ENCODE measurements at regions not wholly inside any gene's neighbourhood (a gene's known extent, or its start where the extent isn't known, plus 50 kb on each side); places are given as distances from the start of the nearest gene placed in this dataset.

DNA sequence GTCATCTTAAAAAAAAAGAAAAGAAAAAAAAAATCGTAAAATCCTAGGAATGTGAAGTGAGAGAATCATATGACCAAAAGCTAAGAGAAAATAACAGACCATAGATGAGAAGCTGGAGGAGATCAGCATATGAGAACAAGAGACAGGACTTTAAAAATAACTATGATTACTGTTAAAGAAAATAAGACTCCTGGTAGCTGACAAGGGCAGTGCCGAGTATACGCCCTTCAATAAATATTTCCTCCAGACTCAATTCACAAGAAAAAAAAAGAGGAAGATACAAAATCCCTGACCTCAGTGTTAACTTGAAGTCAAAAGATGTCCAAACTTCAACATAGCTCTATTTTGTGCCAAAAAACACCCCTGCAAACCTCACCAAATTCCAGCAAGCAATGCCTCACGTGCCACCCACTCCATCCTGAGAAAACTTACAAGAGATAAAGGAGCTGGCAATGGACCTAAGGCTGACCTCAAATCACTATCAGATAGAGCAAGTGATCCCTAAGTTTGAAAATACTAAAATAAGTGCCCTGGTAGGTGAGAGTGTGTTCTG is 817.2 kb downstream of the SOCS6 start:
- H3K9ac ChIP-seq (ENCODE audit: low read depth, low read length) = no peak overlapping the region
- no peak overlapping the region for H3K4me3 ChIP-seq (ENCODE audit: low read depth in 1 of 2, low read length in 2 of 2)
- H4K20me1 ChIP-seq (ENCODE audit: insufficient read depth, low read length) = no peaks in the 10 kb centered on the region
- no peaks in the 10 kb centered on the region for H3K79me2 ChIP-seq (ENCODE audit: insufficient read depth, low read length)
- H3K4me2 ChIP-seq (ENCODE audit: insufficient read depth, low read length) = no peak overlapping the region
- H3K27ac ChIP-seq (ENCODE audit: low read length) = no peak overlapping the region
- no peaks in the 10 kb centered on the region for H3K4me1 ChIP-seq (ENCODE audit: insufficient read depth, low read length)
- ATAC-seq (ENCODE audit: insufficient read depth, low read depth) = no peak
- H2AFZ ChIP-seq (ENCODE audit: low read depth, low read length) = no peak overlapping the region
- no peaks in the 10 kb centered on the region for H3K27me3 ChIP-seq (ENCODE audit: insufficient read depth, low read length, poor library complexity)
- H3K9me3 ChIP-seq (ENCODE audit: insufficient read depth, low read length, severe bottlenecking) = no peaks in the 10 kb centered on the region
- no peak for DNase-seq
- no peak for TF ChIP-seq CTCF (IDR thresholded peaks at IDR 0.05; ENCODE audit: borderline replicate concordance, extremely low read depth, low read length, poor library complexity, severe bottlenecking)
- no peak for TF ChIP-seq EZH2 (IDR thresholded peaks at IDR 0.05; ENCODE audit: borderline replicate concordance, low read depth, low read length, severe bottlenecking)
- H3K36me3 ChIP-seq (ENCODE audit: insufficient read depth, low read length) = no peaks in the 10 kb centered on the region

- no peaks in the 10 kb centered on the region for H4K20me1 ChIP-seq (ENCODE audit: insufficient read depth, low read length)
- no peak overlapping the region for H3K4me3 ChIP-seq (ENCODE audit: low read depth in 1 of 2, low read length in 2 of 2)
- no peaks in the 10 kb centered on the region for H3K36me3 ChIP-seq (ENCODE audit: insufficient read depth, low read length)
- no peaks in the 10 kb centered on the region for H3K27me3 ChIP-seq (ENCODE audit: insufficient read depth, low read length, poor library complexity)
- TF ChIP-seq CTCF (IDR thresholded peaks at IDR 0.05; ENCODE audit: borderline replicate concordance, extremely low read depth, low read length, poor library complexity, severe bottlenecking) = no peak
- no peaks in the 10 kb centered on the region for H3K79me2 ChIP-seq (ENCODE audit: insufficient read depth, low read length)
- no peak overlapping the region for H3K27ac ChIP-seq (ENCODE audit: low read length)
- ATAC-seq (ENCODE audit: insufficient read depth, low read depth) (no peak), DNase-seq (no peak)
- H3K4me1 ChIP-seq (ENCODE audit: insufficient read depth, low read length) = no peaks in the 10 kb centered on the region
- no peak overlapping the region for H2AFZ ChIP-seq (ENCODE audit: low read depth, low read length)
- H3K9ac ChIP-seq (ENCODE audit: low read depth, low read length) = no peak overlapping the region
- no peak overlapping the region for H3K4me2 ChIP-seq (ENCODE audit: insufficient read depth, low read length)
- H3K9me3 ChIP-seq (ENCODE audit: insufficient read depth, low read length, severe bottlenecking) = no peaks in the 10 kb centered on the region
These were observed 816.4 kb downstream of the SOCS6 start for GRCh38 chr18:71105078-71105819.

GRCh38 chr18:71079606-71080005 is 790.8 kb downstream of the SOCS6 start:
- H3K4me1 ChIP-seq (ENCODE audit: insufficient read depth, low read length) = no peaks in the 10 kb centered on the region
- no peak overlapping the region for H3K27ac ChIP-seq (ENCODE audit: low read length)
- H3K36me3 ChIP-seq (ENCODE audit: insufficient read depth, low read length) = no peaks in the 10 kb centered on the region
- TF ChIP-seq CTCF (IDR thresholded peaks at IDR 0.05; ENCODE audit: borderline replicate concordance, extremely low read depth, low read length, poor library complexity, severe bottlenecking) = no peak
- TF ChIP-seq EZH2 (IDR thresholded peaks at IDR 0.05; ENCODE audit: borderline replicate concordance, low read depth, low read length, severe bottlenecking) = no peak
- ATAC-seq (ENCODE audit: insufficient read depth, low read depth) (no peak), DNase-seq (no peak)
- no peaks in the 10 kb centered on the region for H3K27me3 ChIP-seq (ENCODE audit: insufficient read depth, low read length, poor library complexity)
- no peaks in the 10 kb centered on the region for H4K20me1 ChIP-seq (ENCODE audit: insufficient read depth, low read length)
- H3K9me3 ChIP-seq (ENCODE audit: insufficient read depth, low read length, severe bottlenecking) = no peaks in the 10 kb centered on the region
- no peaks in the 10 kb centered on the region for H3K79me2 ChIP-seq (ENCODE audit: insufficient read depth, low read length)
- no peak overlapping the region for H3K9ac ChIP-seq (ENCODE audit: low read depth, low read length)
- H2AFZ ChIP-seq (ENCODE audit: low read depth, low read length) = no peak overlapping the region
- H3K4me3 ChIP-seq (ENCODE audit: low read depth in 1 of 2, low read length in 2 of 2) = no peak overlapping the region
- H3K4me2 ChIP-seq (ENCODE audit: insufficient read depth, low read length) = no peak overlapping the region
